H9 (cell line): ENCODE measurements at regions not wholly inside any gene's neighbourhood (a gene's known extent, or its start where the extent isn't known, plus 50 kb on each side); places are given as distances from the start of the nearest gene placed in this dataset.

ENCODE experiments used
- DNase-seq: peaks from one replicate; pipeline ENCODE4 v3.0.0-alpha.2; 2017
- H2AFZ ChIP-seq: one replicate; pipeline ENCODE4 v1.6.1; 2013; ENCODE audit warnings: mild to moderate bottlenecking, low read length, control low read depth, moderate library complexity
- H2AK5ac ChIP-seq: 2 replicates; pipeline ENCODE4 v1.6.1; 2013; ENCODE audit warnings: low read length, control low read depth, mixed read lengths; ENCODE audit not compliant: insufficient read length
- H2BK120ac ChIP-seq: one replicate; pipeline ENCODE4 v1.6.1; 2013; ENCODE audit warnings: low read depth, mild to moderate bottlenecking, low read length, control low read depth, inconsistent platforms; ENCODE audit not compliant: poor library complexity, severe bottlenecking
- H2BK12ac ChIP-seq: 2 replicates; pipeline ENCODE4 v1.6.1; 2013; ENCODE audit warnings: low read length, control low read depth, mixed read lengths, low read depth; ENCODE audit not compliant: insufficient read length
- H2BK15ac ChIP-seq: 2 replicates; pipeline ENCODE4 v1.6.1; 2013; ENCODE audit warnings: low read depth, low read length, control low read depth
- H2BK20ac ChIP-seq: one replicate; pipeline ENCODE4 v1.6.1; 2013; ENCODE audit warnings: low read depth, mild to moderate bottlenecking, low read length, control low read depth, inconsistent platforms; ENCODE audit not compliant: poor library complexity, severe bottlenecking
- H2BK5ac ChIP-seq: 2 replicates; pipeline ENCODE4 v1.6.1; 2013; ENCODE audit warnings: low read length, control low read depth, mixed read lengths; ENCODE audit not compliant: insufficient read length
- H3K14ac ChIP-seq: 2 replicates; pipeline ENCODE4 v1.6.1; 2013; ENCODE audit warnings: low read length, control low read depth; ENCODE audit not compliant: insufficient read depth
- H3K18ac ChIP-seq: 2 replicates; pipeline ENCODE4 v1.6.1; 2013; ENCODE audit warnings: low read depth, mild to moderate bottlenecking, mixed read lengths, low read length, control low read depth; ENCODE audit not compliant: insufficient read length
- H3K23ac ChIP-seq: 2 replicates; pipeline ENCODE4 v1.6.1; 2013; ENCODE audit warnings: low read length, control low read depth, mixed read lengths, low read depth; ENCODE audit not compliant: insufficient read length
- H3K23me2 ChIP-seq: 2 replicates; pipeline ENCODE4 v1.6.1; 2013; ENCODE audit warnings: low read depth, mild to moderate bottlenecking, mixed read lengths, low read length, control low read depth; ENCODE audit not compliant: insufficient read length, poor library complexity, severe bottlenecking
- H3K27ac ChIP-seq: 2 replicates; pipeline ENCODE4 v1.5.1; 2013; ENCODE audit warnings: low read length, control low read depth, mixed read lengths, low read depth; ENCODE audit not compliant: insufficient read length
- H3K27me3 ChIP-seq: 2 replicates; pipeline ENCODE4 v1.6.1; 2013; ENCODE audit warnings: low read length, control low read depth, inconsistent platforms; ENCODE audit not compliant: insufficient read depth
- H3K4ac ChIP-seq: 2 replicates; pipeline ENCODE4 v1.6.1; 2013; ENCODE audit warnings: low read depth, mild to moderate bottlenecking, control low read depth, inconsistent platforms, low read length, moderate library complexity
- H3K4me1 ChIP-seq: 2 replicates; pipeline ENCODE4 v1.6.1; 2013; ENCODE audit warnings: low read length, control low read depth, inconsistent platforms; ENCODE audit not compliant: insufficient read depth
- H3K4me2 ChIP-seq: 2 replicates; pipeline ENCODE4 v1.6.1; 2013; ENCODE audit warnings: low read length, control low read depth, mixed read lengths; ENCODE audit not compliant: insufficient read length, insufficient read depth
- H3K56ac ChIP-seq: 2 replicates; pipeline ENCODE4 v1.6.1; 2013; ENCODE audit warnings: low read depth, mild to moderate bottlenecking, mixed read lengths, low read length, control low read depth; ENCODE audit not compliant: insufficient read length
- H3K79me1 ChIP-seq: 2 replicates; pipeline ENCODE4 v1.6.1; 2013; ENCODE audit warnings: low read depth, mild to moderate bottlenecking, moderate library complexity, low read length, control low read depth, inconsistent platforms; ENCODE audit not compliant: insufficient read depth, poor library complexity, severe bottlenecking
- H3K79me2 ChIP-seq: 2 replicates; pipeline ENCODE4 v1.6.1; 2013; ENCODE audit warnings: low read length, control low read depth, inconsistent platforms; ENCODE audit not compliant: insufficient read depth
- H3K9ac ChIP-seq: 2 replicates; pipeline ENCODE4 v1.6.1; 2013; ENCODE audit warnings: low read length, control low read depth, mixed read lengths; ENCODE audit not compliant: insufficient read length; ENCODE audit errors: extremely low read depth
- H3K9me3 ChIP-seq: one replicate; pipeline ENCODE4 v1.6.1; 2013; ENCODE audit warnings: low read depth, low read length, inconsistent platforms; ENCODE audit not compliant: control insufficient read depth
- H3T11ph ChIP-seq: one replicate; pipeline ENCODE4 v1.6.1; 2013; ENCODE audit warnings: mild to moderate bottlenecking, low read length, control low read depth, inconsistent platforms
- H4K20me1 ChIP-seq: one replicate; pipeline ENCODE4 v1.6.1; 2013; ENCODE audit not compliant: control insufficient read depth, insufficient read length, insufficient read depth
- H4K5ac ChIP-seq: 2 replicates; pipeline ENCODE4 v1.6.1; 2013; ENCODE audit warnings: low read depth, mild to moderate bottlenecking, mixed read lengths, low read length, control low read depth; ENCODE audit not compliant: insufficient read length
- H4K8ac ChIP-seq: replicated peaks from 2 replicates; pipeline ENCODE4 v1.6.1; 2013; ENCODE audit warnings: low read length, control low read depth, mixed read lengths, low read depth; ENCODE audit not compliant: insufficient read length
- H4K91ac ChIP-seq: 2 replicates; pipeline ENCODE4 v1.6.1; 2013; ENCODE audit warnings: low read depth, mild to moderate bottlenecking, moderate library complexity, mixed read lengths, low read length, control low read depth; ENCODE audit not compliant: insufficient read length
- H3K27ac Mint-ChIP-seq, 3 experiments: 2 replicates in 2 of 3; 3 replicates in 1 of 3; pipeline ENCODE4 v1.8.0; 2020 to 2021; ENCODE audit warnings: mixed read lengths in 3 of 3, mild to moderate bottlenecking in 1 of 3, moderate library complexity in 1 of 3
- H3K27me3 Mint-ChIP-seq: 2 replicates; pipeline ENCODE4 v1.8.0; 2021; ENCODE audit warnings: low read depth, mild to moderate bottlenecking, moderate library complexity, mixed read lengths
- H3K36me3 Mint-ChIP-seq, 3 experiments: 2 replicates in 2 of 3; 3 replicates in 1 of 3; pipeline ENCODE4 v1.8.0; 2020 to 2021; ENCODE audit warnings: low read depth in 3 of 3, mixed read lengths in 3 of 3; ENCODE audit not compliant: insufficient read depth in 1 of 3
- H3K4me1 Mint-ChIP-seq, 2 experiments: 2 replicates each; pipeline ENCODE4 v1.8.0; 2020; ENCODE audit warnings: mixed read lengths in 2 of 2
- H3K4me3 Mint-ChIP-seq, 2 experiments: 2 replicates in 1 of 2; 3 replicates in 1 of 2; pipeline ENCODE4 v1.8.0; 2020 to 2021; ENCODE audit warnings: mild to moderate bottlenecking in 2 of 2, mixed read lengths in 2 of 2, moderate library complexity in 1 of 2
- H3K9me3 Mint-ChIP-seq, 2 experiments: 2 replicates in 1 of 2; 3 replicates in 1 of 2; pipeline ENCODE4 v1.8.0; 2020; ENCODE audit warnings: mild to moderate bottlenecking in 2 of 2, mixed read lengths in 2 of 2, moderate library complexity in 1 of 2
- CTCF ChIP-seq: fragments of 200-600 bp; sonication (generic); conservative IDR thresholded peaks from 3 replicates; pipeline ENCODE4 v1.8.0; 2021; ENCODE audit warnings: antibody characterized with exemption, mild to moderate bottlenecking
- WGBS: extraction: QIAGEN DNeasy Blood & Tissue Kit; methylation state at CpG from one replicate; pipeline ENCODE4 v1.1.7; 2013; ENCODE audit warnings: missing lambda C conversion rate, low lambda C conversion rate, mixed read lengths; ENCODE audit not compliant: insufficient read length; ENCODE audit errors: extremely low coverage; 5-methylcytosine and 5-hydroxymethylcytosine counted together

- no peak for TF ChIP-seq CTCF
- Histone ChIP-seq H2AK5ac (no peak overlapping the region), H2AFZ (no peak overlapping the region), H3K79me1 (no peaks in the 10 kb centered on the region), H3K9me3 (no peaks in the 10 kb centered on the region), H2BK5ac (no peak overlapping the region), H3K18ac (no peak overlapping the region), H3K27ac (no peak overlapping the region), H3K23ac (no peak overlapping the region), H2BK20ac (no peak overlapping the region), H2BK120ac (no peak overlapping the region), H3K4me2 (no peak overlapping the region), H3K27me3 (no peaks in the 10 kb centered on the region), H3K9ac (no peak overlapping the region), H2BK15ac (no peak overlapping the region), H4K8ac (no peak overlapping the region), H3K79me2 (no peaks in the 10 kb centered on the region), H2BK12ac (no peak overlapping the region), H4K91ac (no peak overlapping the region), H4K5ac (no peak overlapping the region), H3K56ac (no peak overlapping the region), H3K4ac (no peak overlapping the region), H3K4me1 (no peaks in the 10 kb centered on the region), H4K20me1 (no peaks in the 10 kb centered on the region), H3K23me2 (no peaks in the 10 kb centered on the region), H3K14ac (no peak overlapping the region), H3T11ph (no peak overlapping the region)
- H3K4me1 Mint-ChIP-seq = peaks cover 0 to 9% of the 10 kb centered on the region in 2 experiments; a peak in 2 of 4 replicates
- H3K27me3 Mint-ChIP-seq = no peaks in the 10 kb centered on the region; the same call in 1 of the 2 replicates
- no peak overlapping the region for H3K4me3 Mint-ChIP-seq
- H3K36me3 Mint-ChIP-seq = peaks cover 0 to 10% (median 0%) of the 10 kb centered on the region in 3 experiments; a peak in 2 of 7 replicates
- DNase-seq = peak; percentile 17
- H3K9me3 Mint-ChIP-seq = peaks cover 9 to 10% of the 10 kb centered on the region in 2 experiments; a peak in 4 of 5 replicates
- H3K27ac Mint-ChIP-seq = no peak overlapping the region
- no CpG with 5 or more reads among the region's 12 CpGs for WGBS
Measured at GRCh38 chr14:101179691-101180211, 276.2 kb upstream of the RTL1 start.
